Mesendoderm (in vitro differentiated cells): ENCODE measurements at regions not wholly inside any gene's neighbourhood (a gene's known extent, or its start where the extent isn't known, plus 50 kb on each side); places are given as distances from the start of the nearest gene placed in this dataset.

ENCODE experiments used
- DNase-seq: peaks from one replicate; pipeline ENCODE4 v3.0.0; 2013
- H2AK5ac ChIP-seq: 2 replicates; pipeline ENCODE4 v1.6.1; 2013; ENCODE audit warnings: low read length, inconsistent platforms
- H2BK120ac ChIP-seq: 2 replicates; pipeline ENCODE4 v1.6.1; 2013; ENCODE audit warnings: low read depth, mild to moderate bottlenecking, low read length, moderate library complexity, mixed read lengths
- H2BK15ac ChIP-seq: replicated peaks from 2 replicates; pipeline ENCODE4 v1.6.1; 2013; ENCODE audit warnings: low read depth, mild to moderate bottlenecking, moderate library complexity
- H2BK5ac ChIP-seq: 2 replicates; pipeline ENCODE4 v1.6.1; 2013; ENCODE audit warnings: low read length, inconsistent platforms
- H3K18ac ChIP-seq: 2 replicates; pipeline ENCODE4 v1.6.1; 2013; ENCODE audit warnings: mild to moderate bottlenecking, low read length, mixed read lengths
- H3K23ac ChIP-seq: one replicate; pipeline ENCODE4 v1.6.1; 2013; ENCODE audit warnings: low read length
- H3K27ac ChIP-seq: 2 replicates; pipeline ENCODE4 v1.5.1; 2013; ENCODE audit warnings: low read depth, mild to moderate bottlenecking, inconsistent platforms, low read length, moderate library complexity
- H3K27me3 ChIP-seq: 2 replicates; pipeline ENCODE4 v1.6.1; 2013; ENCODE audit warnings: low read length, control low read depth, mild to moderate bottlenecking, inconsistent platforms; ENCODE audit not compliant: insufficient read depth, poor library complexity
- H3K36me3 ChIP-seq: 2 replicates; pipeline ENCODE4 v1.6.1; 2013; ENCODE audit warnings: low read length, inconsistent platforms; ENCODE audit not compliant: control insufficient read depth, insufficient read depth
- H3K4ac ChIP-seq: one replicate; pipeline ENCODE4 v1.6.1; 2013; ENCODE audit warnings: low read depth, mild to moderate bottlenecking, low read length, moderate library complexity
- H3K4me1 ChIP-seq: 2 replicates; pipeline ENCODE4 v1.6.1; 2013; ENCODE audit warnings: low read depth, low read length, inconsistent platforms; ENCODE audit not compliant: control insufficient read depth
- H3K4me2 ChIP-seq: 2 replicates; pipeline ENCODE4 v1.6.1; 2013; ENCODE audit warnings: low read length
- H3K4me3 ChIP-seq: 2 replicates; pipeline ENCODE4 v1.5.1; 2013; ENCODE audit warnings: mild to moderate bottlenecking, low read length
- H3K56ac ChIP-seq: one replicate; pipeline ENCODE4 v1.6.1; 2013; ENCODE audit warnings: low read length
- H3K79me1 ChIP-seq: 2 replicates; pipeline ENCODE4 v1.6.1; 2013; ENCODE audit warnings: low read length, inconsistent platforms
- H3K79me2 ChIP-seq: 2 replicates; pipeline ENCODE4 v1.6.1; 2013; ENCODE audit warnings: mild to moderate bottlenecking, low read length; ENCODE audit not compliant: control insufficient read depth, insufficient read depth
- H3K9ac ChIP-seq: 2 replicates; pipeline ENCODE4 v1.6.1; 2013; ENCODE audit warnings: low read length, inconsistent platforms
- H4K5ac ChIP-seq: one replicate; pipeline ENCODE4 v1.6.1; 2013; ENCODE audit warnings: low read length
- H4K8ac ChIP-seq: one replicate; pipeline ENCODE4 v1.6.1; 2013; ENCODE audit warnings: low read depth, mild to moderate bottlenecking, control low read depth, low read length, moderate library complexity
- WGBS: extraction: QIAGEN DNeasy Blood & Tissue Kit; methylation state at CpG from one replicate; pipeline ENCODE4 v1.1.7; 2013; ENCODE audit warnings: low lambda C conversion rate, missing lambda C conversion rate; ENCODE audit not compliant: insufficient coverage; ENCODE audit errors: extremely low coverage; 5-methylcytosine and 5-hydroxymethylcytosine counted together

DNA sequence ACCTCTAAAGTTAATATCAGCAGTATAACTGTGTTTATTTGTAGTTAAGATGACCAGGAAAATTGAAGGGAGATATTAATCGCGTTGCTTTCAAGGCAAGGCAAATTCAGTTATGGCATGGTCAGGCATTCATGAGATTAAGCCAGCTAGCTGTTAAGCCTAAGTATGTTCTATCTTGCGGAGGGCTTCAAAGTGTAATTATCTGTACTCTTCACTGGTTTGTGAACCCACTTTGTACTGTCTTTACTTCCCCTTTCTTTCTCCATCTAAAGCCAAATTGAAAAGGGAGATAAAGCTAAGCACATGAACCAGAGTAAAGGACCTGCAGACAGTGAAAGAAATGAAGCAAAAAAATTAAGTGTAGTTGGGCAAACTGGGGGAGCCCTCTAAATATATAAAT, 483.1 kb upstream of the NRP1 start:
- H3K79me2 ChIP-seq, result no peaks in the 10 kb centered on the region
- no peak overlapping the region for H3K18ac ChIP-seq
- no CpG with 5 or more reads among the region's 3 CpGs for WGBS
- DNase-seq, result no peak
- no peak overlapping the region for H2AK5ac ChIP-seq
- no peak overlapping the region for H3K23ac ChIP-seq
- H4K8ac ChIP-seq, result no peak overlapping the region
- no peak overlapping the region for H2BK120ac ChIP-seq
- H3K79me1 ChIP-seq, result no peaks in the 10 kb centered on the region
- no peaks in the 10 kb centered on the region for H3K36me3 ChIP-seq
- no peaks in the 10 kb centered on the region for H3K4me1 ChIP-seq
- H3K4ac ChIP-seq, result no peak overlapping the region
- no peak overlapping the region for H3K56ac ChIP-seq
- H3K9ac ChIP-seq, result no peak overlapping the region
- no peak overlapping the region for H3K27ac ChIP-seq
- H4K5ac ChIP-seq, result no peak overlapping the region
- H3K4me2 ChIP-seq, result no peak overlapping the region
- no peak overlapping the region for H2BK15ac ChIP-seq
- no peak overlapping the region for H2BK5ac ChIP-seq
- no peaks in the 10 kb centered on the region for H3K27me3 ChIP-seq
- no peak overlapping the region for H3K4me3 ChIP-seq

DNA sequence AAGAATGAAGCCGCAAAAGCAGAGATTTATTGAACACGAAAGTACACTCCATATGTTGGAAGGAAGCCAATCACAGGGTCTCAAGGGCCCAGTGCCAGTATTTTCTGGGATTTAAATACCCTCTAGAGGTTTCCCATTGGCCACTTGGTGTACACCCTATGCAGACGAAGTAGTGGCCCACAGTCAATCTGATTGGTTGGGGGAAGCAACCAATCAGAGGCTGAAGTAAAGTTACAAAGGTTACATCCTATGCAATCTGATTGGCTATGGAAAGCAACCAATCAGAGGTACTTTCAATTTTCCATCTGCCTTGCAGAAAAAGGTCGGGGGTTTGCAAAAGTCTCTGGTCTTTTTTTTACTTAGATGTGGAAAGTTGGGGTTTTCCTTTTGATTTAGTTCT, 481.3 kb upstream of the NRP1 start:
- H3K4me3 ChIP-seq, result no peak overlapping the region
- no peaks in the 10 kb centered on the region for H3K4me1 ChIP-seq
- no peak overlapping the region for H3K4ac ChIP-seq
- H3K9ac ChIP-seq, result no peak overlapping the region
- no peak overlapping the region for H2BK120ac ChIP-seq
- H3K79me1 ChIP-seq, result no peaks in the 10 kb centered on the region
- no peaks in the 10 kb centered on the region for H3K79me2 ChIP-seq
- no peak overlapping the region for H3K56ac ChIP-seq
- H3K27ac ChIP-seq, result no peak overlapping the region
- H3K4me2 ChIP-seq, result no peak overlapping the region
- no peak overlapping the region for H2AK5ac ChIP-seq
- H4K8ac ChIP-seq, result no peak overlapping the region
- no peaks in the 10 kb centered on the region for H3K36me3 ChIP-seq
- no peak for DNase-seq
- no peak overlapping the region for H2BK15ac ChIP-seq
- no peaks in the 10 kb centered on the region for H3K27me3 ChIP-seq
- H3K23ac ChIP-seq, result no peak overlapping the region
- no peak overlapping the region for H4K5ac ChIP-seq
- no peak overlapping the region for H3K18ac ChIP-seq
- no CpG with 5 or more reads among the region's 4 CpGs for WGBS
- no peak overlapping the region for H2BK5ac ChIP-seq

DNA sequence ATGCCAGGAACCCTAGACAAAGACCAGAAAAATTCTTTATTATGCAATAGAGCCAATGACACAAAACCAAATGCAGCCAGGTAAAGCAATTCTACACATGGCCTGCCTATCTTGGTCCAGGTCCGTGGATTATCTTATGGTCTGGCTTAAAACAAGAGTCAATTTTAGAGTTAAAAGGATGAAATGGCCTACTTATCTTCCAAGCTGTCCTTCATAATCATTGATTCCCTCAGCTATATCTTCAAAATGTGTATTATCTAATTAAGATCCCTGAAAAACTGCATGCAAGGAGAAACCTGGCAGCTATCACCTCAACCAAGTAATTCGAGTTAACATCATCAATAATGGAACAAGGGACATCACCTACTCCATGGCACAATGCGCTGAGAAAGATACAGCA, 479.4 kb upstream of the NRP1 start:
- DNase-seq, result no peak
- Histone ChIP-seq H3K56ac (no peak overlapping the region), H3K9ac (no peak overlapping the region), H3K27me3 (no peaks in the 10 kb centered on the region), H3K4me3 (no peak overlapping the region), H3K4me2 (no peak overlapping the region), H3K36me3 (no peaks in the 10 kb centered on the region), H2BK15ac (no peak overlapping the region), H3K18ac (no peak overlapping the region), H3K79me1 (no peaks in the 10 kb centered on the region), H2BK5ac (no peak overlapping the region), H4K5ac (no peak overlapping the region), H3K4me1 (no peaks in the 10 kb centered on the region), H3K23ac (no peak overlapping the region), H2BK120ac (no peak overlapping the region), H4K8ac (no peak overlapping the region), H3K27ac (no peak overlapping the region), H2AK5ac (no peak overlapping the region), H3K79me2 (no peaks in the 10 kb centered on the region), H3K4ac (no peak overlapping the region)
- WGBS, result no CpG with 5 or more reads among the region's 3 CpGs

DNA sequence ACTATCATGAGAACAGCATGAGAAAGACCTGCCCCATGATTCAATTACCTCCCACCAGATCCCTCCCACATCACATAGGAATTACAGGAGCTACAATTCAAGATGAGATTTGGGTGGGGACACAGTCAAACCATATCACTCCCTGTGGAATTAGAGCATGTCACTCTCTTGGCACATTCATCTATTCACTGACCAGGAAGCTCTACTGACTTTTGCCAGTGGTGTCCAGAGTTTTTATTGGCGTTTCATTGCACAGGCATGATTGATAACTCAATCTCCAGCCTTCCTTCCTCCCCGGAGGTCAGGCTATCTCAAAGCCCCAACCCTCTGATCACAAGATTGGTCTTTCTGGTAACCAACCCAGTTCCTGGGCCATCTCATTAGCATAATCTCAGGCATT, 478.9 kb upstream of the NRP1 start:
- H2BK5ac ChIP-seq, result no peak overlapping the region
- no peak overlapping the region for H3K56ac ChIP-seq
- no peak overlapping the region for H2AK5ac ChIP-seq
- no peaks in the 10 kb centered on the region for H3K36me3 ChIP-seq
- no peak overlapping the region for H2BK120ac ChIP-seq
- no peaks in the 10 kb centered on the region for H3K4me1 ChIP-seq
- H3K79me1 ChIP-seq, result no peaks in the 10 kb centered on the region
- H2BK15ac ChIP-seq, result no peak overlapping the region
- no peak overlapping the region for H3K4me3 ChIP-seq
- H4K8ac ChIP-seq, result no peak overlapping the region
- no peak overlapping the region for H4K5ac ChIP-seq
- H3K9ac ChIP-seq, result no peak overlapping the region
- no peaks in the 10 kb centered on the region for H3K27me3 ChIP-seq
- no peak overlapping the region for H3K18ac ChIP-seq
- no peak overlapping the region for H3K23ac ChIP-seq
- H3K27ac ChIP-seq, result no peak overlapping the region
- no CpG with 5 or more reads among the region's 2 CpGs for WGBS
- no peak overlapping the region for H3K4ac ChIP-seq
- no peak for DNase-seq
- H3K79me2 ChIP-seq, result no peaks in the 10 kb centered on the region
- H3K4me2 ChIP-seq, result no peak overlapping the region

DNA sequence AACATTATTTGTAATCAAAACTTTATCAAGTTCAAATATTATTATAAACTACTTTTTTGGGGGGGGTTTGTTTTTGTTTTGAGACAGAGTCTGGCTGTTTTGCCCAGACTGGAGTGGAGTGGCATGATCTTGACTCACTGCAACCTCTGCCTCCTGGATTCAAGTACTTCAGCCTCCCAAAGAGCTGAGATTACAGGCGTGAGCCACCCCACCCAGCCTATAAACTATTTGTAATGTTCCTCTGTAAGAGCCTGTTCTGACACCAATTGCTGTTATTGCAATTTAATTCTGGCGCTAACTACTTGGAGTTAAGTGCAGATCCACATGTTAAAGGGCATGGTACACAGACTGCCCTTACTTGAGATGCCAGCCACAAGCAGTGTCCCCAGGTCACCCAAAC, 478.1 kb upstream of the NRP1 start:
- Histone ChIP-seq H3K4me3 (no peak overlapping the region), H3K27me3 (no peaks in the 10 kb centered on the region), H3K79me1 (no peaks in the 10 kb centered on the region), H3K56ac (no peak overlapping the region), H3K9ac (no peak overlapping the region), H3K23ac (no peak overlapping the region), H4K5ac (no peak overlapping the region), H3K4me2 (no peak overlapping the region), H3K36me3 (no peaks in the 10 kb centered on the region), H3K4ac (peak overlapping the region; percentile 45), H3K27ac (no peak overlapping the region), H2AK5ac (no peak overlapping the region), H2BK120ac (no peak overlapping the region), H2BK5ac (no peak overlapping the region), H3K18ac (no peak overlapping the region), H2BK15ac (no peak overlapping the region), H4K8ac (no peak overlapping the region), H3K4me1 (no peaks in the 10 kb centered on the region), H3K79me2 (no peaks in the 10 kb centered on the region)
- WGBS, result no CpG with 5 or more reads among the region's 2 CpGs
- DNase-seq, result no peak

DNA sequence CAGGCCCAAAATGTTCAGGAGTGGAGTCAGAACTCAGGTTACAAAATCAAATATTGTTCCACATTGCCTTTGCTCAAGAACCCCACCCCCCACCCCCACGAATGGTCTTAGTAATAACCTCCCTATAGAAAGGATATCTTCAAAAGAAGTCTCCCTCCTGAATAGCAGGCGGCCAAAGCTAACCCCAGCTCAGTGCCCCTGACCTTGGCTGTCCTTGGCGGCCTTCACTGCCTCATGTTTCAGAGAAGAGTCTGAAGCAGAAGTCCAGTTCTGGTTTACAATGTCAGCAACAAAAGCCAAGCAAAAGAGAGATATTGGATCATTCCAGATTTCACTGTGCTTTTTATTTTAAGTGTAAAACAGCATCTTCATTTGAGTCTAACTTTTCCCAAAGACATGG, 476.5 kb upstream of the NRP1 start:
- no peak overlapping the region for H2AK5ac ChIP-seq
- H3K18ac ChIP-seq, result no peak overlapping the region
- no peak overlapping the region for H3K4ac ChIP-seq
- H3K27me3 ChIP-seq, result no peaks in the 10 kb centered on the region
- no peak overlapping the region for H3K4me2 ChIP-seq
- H3K9ac ChIP-seq, result no peak overlapping the region
- no peaks in the 10 kb centered on the region for H3K36me3 ChIP-seq
- no peak overlapping the region for H3K27ac ChIP-seq
- H2BK120ac ChIP-seq, result no peak overlapping the region
- no peaks in the 10 kb centered on the region for H3K79me1 ChIP-seq
- H4K5ac ChIP-seq, result no peak overlapping the region
- H4K8ac ChIP-seq, result no peak overlapping the region
- no peak overlapping the region for H2BK15ac ChIP-seq
- no peaks in the 10 kb centered on the region for H3K79me2 ChIP-seq
- no CpG with 5 or more reads among the region's 3 CpGs for WGBS
- no peak overlapping the region for H2BK5ac ChIP-seq
- no peak for DNase-seq
- no peaks in the 10 kb centered on the region for H3K4me1 ChIP-seq
- no peak overlapping the region for H3K4me3 ChIP-seq
- no peak overlapping the region for H3K23ac ChIP-seq
- H3K56ac ChIP-seq, result no peak overlapping the region
